ENCODE measurements at regions not wholly inside any gene's neighbourhood (a gene's known extent, or its start where the extent isn't known, plus 50 kb on each side); places are given as distances from the start of the nearest gene placed in this dataset.

DNA sequence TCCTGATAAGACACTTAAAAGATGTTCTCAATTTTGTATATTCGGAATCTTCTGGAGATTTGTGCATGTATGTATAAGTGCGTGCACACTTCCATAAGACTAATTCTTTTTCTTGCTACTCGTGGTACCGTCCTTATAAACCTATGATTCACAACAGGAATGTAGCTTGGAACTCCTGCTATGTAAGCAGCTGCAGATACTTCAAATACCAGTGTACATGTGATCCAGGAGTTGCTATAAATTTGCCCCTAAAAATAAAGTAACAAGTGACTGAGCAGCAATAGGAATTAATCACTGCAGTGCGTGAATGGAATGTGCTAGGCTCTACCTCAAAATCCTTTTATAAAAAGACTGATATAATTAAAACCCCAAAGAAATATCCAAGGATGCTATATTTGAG, 214.9 kb downstream of the KLF5 start:
- no peak for DNase-seq

- DNase-seq, result no peak
Measured at GRCh38 chr13:73273276-73273675, 214.5 kb downstream of the KLF5 start.

- no peak for DNase-seq
Measured at GRCh38 chr13:73272831-73273230, 214.0 kb downstream of the KLF5 start.

GRCh38 chr13:73268306-73268705, 209.5 kb downstream of the KLF5 start:
- no peak for DNase-seq

DNA sequence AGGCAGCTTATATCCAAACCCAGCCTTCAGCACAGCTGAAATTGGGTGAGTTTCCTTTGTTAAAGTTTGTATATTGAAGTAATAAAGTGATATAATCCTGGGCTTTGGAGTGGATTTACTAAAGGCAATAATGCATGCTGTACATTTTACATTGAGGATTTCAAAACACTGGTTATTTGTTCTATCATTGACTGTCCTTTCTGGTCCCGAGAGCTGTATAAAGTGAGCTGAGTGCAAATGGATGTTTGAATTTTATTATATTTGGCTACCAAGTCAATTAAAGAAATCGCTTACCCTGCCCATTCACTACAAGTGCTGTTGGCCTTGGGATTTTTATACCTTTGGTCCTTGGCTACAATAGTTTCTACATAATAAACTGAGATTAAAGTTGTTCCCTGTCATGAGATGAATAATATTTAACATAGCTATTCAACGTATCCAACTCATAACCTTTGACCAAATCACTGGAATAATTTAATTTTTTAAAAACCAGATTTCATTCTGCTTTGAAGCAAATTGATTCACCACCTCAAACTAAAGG, 207.9 kb downstream of the KLF5 start:
- no peak for DNase-seq

GRCh38 chr13:73262862-73263627, 204.2 kb downstream of the KLF5 start:
- DNase-seq, result no peak

DNA sequence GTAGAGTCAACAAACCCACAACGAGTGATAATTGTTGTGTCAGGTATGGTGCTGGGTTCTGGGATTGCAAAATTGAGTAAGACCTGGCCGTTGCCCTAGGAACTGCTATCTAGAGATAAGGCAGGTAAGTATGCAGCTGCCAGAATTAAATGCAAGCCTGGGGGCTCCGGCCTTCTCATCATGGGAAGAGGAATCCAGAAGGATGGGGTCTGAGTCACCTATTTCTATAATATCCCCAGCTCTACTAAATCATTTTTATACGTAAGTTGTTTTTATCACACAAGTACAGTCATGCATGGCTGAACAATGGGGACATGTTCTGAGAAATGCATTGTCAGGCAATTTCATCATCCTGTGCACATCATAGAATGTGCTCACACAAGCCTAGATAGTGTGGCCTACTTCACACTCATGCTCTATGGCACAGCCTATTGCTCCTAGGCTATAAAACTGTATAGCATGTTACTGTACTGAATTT, 203.0 kb downstream of the KLF5 start:
- no peak for DNase-seq

DNA sequence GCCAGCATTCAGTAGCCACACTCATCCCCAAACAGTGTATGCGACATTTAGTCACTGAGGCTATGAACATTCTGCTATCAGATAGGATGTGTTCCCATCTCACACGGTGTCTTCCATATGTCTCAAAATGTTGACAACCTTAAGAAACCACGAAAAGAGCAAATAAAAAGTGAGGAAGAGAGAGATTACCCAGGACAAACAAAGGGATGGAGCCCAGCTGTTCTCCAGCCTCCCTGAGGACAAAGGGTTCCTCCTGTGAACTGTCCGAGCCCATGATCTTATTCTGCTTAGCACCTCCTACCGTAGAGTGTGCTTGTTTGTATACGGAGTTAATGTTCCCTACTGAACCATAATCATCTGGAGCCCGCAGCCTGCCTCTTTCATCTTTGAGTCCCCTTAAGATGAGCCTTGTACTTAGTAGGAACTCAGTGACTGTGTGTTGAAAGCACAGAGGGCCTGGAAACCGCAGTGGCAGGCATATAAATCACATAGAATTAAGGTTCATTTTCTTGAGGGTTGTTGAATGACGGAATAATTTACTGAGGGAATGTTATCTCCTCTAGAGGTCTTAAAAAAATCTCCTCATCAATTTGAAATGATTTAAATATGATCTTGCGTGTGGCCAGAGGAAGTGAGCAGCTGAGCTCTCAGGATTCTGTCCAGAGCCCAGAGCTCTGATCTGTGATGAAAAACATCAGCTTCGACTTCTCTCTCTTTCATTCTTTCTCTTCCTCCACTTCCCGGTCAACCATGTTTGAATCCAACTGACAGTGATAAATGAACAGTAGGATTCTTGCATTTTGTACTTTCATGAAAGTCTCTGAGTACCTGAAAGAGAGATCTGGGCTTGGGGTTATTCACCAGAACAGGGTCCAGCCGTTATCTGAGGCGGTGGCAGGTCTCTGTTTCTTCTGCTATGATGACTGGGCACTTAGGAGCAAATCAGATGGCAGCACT, 200.5 kb downstream of the KLF5 start:
- no peak for DNase-seq

DNA sequence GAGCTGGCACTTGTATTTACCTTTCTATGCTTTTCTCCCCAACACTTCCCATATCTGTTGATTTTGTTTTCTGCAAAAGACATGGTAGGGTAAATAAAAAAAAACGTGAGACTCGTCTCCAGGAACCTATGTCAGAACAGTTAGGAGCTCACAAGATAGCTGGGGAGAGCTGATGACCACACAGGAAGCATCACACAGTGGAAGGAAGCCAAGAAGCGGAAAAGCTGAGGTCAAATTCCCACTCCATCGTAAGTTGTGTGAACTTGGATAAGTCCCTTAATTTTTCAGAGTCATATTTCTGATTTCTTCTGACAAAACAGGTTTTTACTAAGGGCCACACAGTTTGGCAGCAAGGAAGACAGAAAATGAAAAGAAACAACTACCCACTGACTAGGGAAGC, 199.6 kb downstream of the KLF5 start:
- no peak for DNase-seq

DNA sequence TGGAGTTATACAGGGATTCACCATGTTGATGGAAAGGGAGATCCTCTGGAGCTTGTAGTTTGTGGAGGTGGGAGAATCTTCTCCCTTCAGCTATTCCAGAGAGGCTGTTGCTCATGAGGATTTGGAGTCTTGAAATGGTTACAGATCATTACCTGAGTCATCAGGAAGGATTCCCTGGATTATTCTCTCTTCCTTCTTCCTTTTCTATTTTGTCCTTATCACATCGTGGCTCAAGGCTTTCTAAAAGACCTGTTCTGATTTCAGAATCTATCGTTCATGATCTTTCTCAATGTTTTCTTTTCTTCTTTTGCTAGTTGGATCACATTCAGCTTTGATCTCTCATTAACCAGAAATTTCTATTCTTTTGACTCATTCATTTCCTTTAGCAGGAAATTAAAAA, 196.0 kb downstream of the KLF5 start:
- no peak for DNase-seq

- DNase-seq, result no peak
Measured at GRCh38 chr13:73251626-73252265, 192.9 kb downstream of the KLF5 start.

- no peak for DNase-seq
Measured at GRCh38 chr13:73250061-73250460, 191.3 kb downstream of the KLF5 start.

DNA sequence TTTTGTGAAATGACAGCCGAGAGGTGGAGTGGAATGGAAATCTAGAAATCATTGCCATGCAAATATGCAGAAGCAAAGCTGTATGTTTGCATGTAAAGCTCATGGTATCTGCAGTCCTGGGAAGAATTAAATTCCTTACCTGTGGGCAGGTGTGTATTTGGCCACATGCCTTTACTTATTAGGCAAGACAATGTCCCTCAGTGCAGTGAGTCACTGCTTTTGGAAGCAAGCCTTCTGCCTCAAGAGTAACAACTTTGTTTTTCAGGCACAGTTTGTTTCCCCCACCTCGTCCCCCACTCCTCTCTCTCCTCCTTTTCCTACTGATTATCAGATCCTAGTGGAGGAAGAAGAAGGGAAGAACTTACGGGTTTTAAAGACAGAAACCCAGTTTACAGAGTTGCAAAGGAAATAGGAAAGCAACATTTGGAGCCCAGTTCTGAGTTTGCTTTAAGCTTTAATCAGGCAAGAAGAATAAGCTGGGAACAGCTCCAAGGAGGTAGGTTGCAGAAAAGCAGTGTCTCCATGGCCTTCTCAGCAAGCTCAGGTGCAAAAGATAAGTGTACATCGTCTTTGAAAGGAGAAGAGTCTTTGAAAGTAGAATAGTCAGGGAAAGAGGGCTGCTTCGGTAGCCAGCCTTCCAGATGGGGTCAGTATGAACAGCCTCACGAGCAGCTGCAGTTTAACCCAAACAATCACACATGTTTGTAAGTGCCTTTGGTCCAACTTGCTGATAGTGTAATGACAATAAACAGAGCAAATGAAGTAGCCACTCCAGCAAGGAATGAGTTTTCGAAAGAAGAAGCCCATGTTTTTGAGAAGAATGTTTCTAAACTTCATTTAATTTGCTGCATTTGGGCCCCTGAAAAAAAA, 190.1 kb downstream of the KLF5 start:
- DNase-seq, result no peak

GRCh38 chr13:73248154-73248553, 189.3 kb downstream of the KLF5 start:
- DNase-seq, result no peak

GRCh38 chr13:73245246-73245645, 186.4 kb downstream of the KLF5 start:
- no peak for DNase-seq

- no peak for DNase-seq
Measured at GRCh38 chr13:73244467-73244866, 185.7 kb downstream of the KLF5 start.

- no peak for DNase-seq
Measured at GRCh38 chr13:73242515-73243015, 183.8 kb downstream of the KLF5 start.

GRCh38 chr13:73240193-73240592, 181.4 kb downstream of the KLF5 start:
- no peak for DNase-seq

DNA sequence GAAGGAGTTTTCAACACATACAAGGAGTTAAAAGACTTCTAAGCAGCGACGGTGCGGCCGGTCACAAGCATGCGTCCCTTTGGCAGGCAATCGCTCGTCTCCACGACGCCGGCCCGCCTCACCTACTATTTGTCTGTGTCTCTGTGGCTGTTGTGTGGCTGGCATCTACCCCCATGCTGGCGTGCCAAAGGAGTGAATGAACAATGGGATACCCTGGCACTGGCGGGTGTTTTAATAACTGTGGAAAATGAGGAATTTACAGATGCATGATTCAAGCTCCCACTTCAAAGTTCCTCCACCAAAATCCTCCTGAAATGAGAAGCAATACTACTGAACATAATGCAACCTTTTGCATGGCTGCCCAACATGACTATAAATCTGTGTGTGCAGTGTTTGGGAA, 176.6 kb downstream of the KLF5 start:
- DNase-seq, result no peak

- DNase-seq, result no peak
Measured at GRCh38 chr13:73231471-73231870, 172.7 kb downstream of the KLF5 start.

DNA sequence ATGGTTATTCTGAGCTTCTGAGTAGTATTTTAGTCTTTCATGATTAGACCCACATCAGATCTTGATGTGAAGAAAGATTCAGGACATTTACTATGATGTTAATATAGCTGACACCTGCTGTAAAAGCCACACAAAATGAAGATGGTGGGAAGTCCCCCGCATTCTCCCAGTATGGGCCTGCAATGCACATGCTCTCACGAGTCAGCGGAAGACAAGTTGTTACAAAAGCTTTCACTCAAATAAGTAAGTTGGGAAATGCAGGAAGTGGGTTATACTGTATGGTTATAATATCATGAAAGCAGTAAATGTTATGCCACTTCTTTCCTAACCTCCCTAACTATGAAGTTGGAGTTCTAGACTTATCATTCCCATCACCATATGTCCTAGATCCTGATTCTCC, 171.9 kb downstream of the KLF5 start:
- no peak for DNase-seq

DNA sequence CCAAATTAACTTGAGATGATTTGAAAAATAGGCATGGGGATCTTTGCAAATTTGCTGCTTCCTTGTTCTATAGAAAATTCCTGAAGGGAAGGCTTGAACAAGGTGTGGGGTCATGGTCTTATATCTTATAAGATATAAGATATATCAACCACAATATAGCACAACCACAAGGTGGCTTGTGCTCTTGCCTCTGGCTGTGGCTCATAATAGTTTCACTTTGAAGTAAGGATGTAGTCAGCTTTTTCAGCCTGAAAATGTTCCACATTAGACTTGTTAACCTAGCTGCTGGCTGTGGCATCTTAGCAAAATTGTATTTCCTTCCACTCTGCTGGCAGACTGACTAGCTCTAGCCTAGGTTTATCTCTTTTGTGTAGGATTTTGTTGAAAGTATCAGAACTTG, 169.7 kb downstream of the KLF5 start:
- no peak for DNase-seq
